H1 (cell line): ENCODE measurements at regions not wholly inside any gene's neighbourhood (a gene's known extent, or its start where the extent isn't known, plus 50 kb on each side); places are given as distances from the start of the nearest gene placed in this dataset.

Source experiments
- CTCF ChIA-PET: fragments of 300-600 bp; sonication (Branson Sonifier 250); formaldehyde crosslinking; loops from one replicate; lab custom pipeline; 2021; ENCODE audit not compliant: partially characterized antibody; lab: Charles Lee
- POLR2A ChIA-PET: fragments of 300-600 bp; sonication (Branson Sonifier 250); formaldehyde crosslinking; loops from one replicate; lab custom pipeline; 2021; ENCODE audit warnings: inconsistent platforms; ENCODE audit not compliant: partially characterized antibody; lab: Charles Lee
- DNase-seq, 2 experiments: peaks; one replicate each; pipeline versions ENCODE4 v3.0.0 to v3.0.0-alpha.2; 2010 to 2022; ENCODE audit warnings: low spot score in 2 of 2, low read depth in 1 of 2, mixed read lengths in 1 of 2
- FAIRE-seq: peaks from 2 replicates; lab custom pipeline; 2011; peaks lifted over from hg19 to GRCh38; lab: Jason Lieb, UNC
- H2AFZ ChIP-seq: 2 replicates; pipeline ENCODE4 v1.8.1; 2012; ENCODE audit warnings: low read length, inconsistent platforms
- H2AK5ac ChIP-seq: 2 replicates; pipeline ENCODE4 v1.6.1; 2013; ENCODE audit warnings: low read depth, low read length
- H2BK120ac ChIP-seq: replicated peaks from 2 replicates; pipeline ENCODE3; 2013; ENCODE audit warnings: low read depth, low read length, inconsistent platforms
- H2BK12ac ChIP-seq: 2 replicates; pipeline ENCODE4 v1.6.1; 2013; ENCODE audit warnings: low read depth, low read length
- H2BK15ac ChIP-seq: 2 replicates; pipeline ENCODE4 v1.6.1; 2013; ENCODE audit warnings: low read length
- H2BK20ac ChIP-seq: 2 replicates; pipeline ENCODE4 v1.6.1; 2013; ENCODE audit warnings: low read length
- H2BK5ac ChIP-seq: 2 replicates; pipeline ENCODE4 v1.6.1; 2013; ENCODE audit warnings: low read depth, low read length
- H3K14ac ChIP-seq: 2 replicates; pipeline ENCODE4 v1.6.1; 2013; ENCODE audit warnings: inconsistent platforms; ENCODE audit not compliant: insufficient read length
- H3K18ac ChIP-seq: 2 replicates; pipeline ENCODE4 v1.6.1; 2013; ENCODE audit warnings: low read length; ENCODE audit errors: extremely low read depth
- H3K23ac ChIP-seq: 2 replicates; pipeline ENCODE4 v1.6.1; 2013; ENCODE audit warnings: inconsistent platforms; ENCODE audit not compliant: insufficient read length
- H3K23me2 ChIP-seq: 2 replicates; pipeline ENCODE4 v1.6.1; 2013; ENCODE audit warnings: low read depth, low read length
- H3K27ac ChIP-seq: 2 replicates; pipeline ENCODE4 v1.6.1; 2011; ENCODE audit warnings: low read depth, low read length, inconsistent platforms
- H3K27me3 ChIP-seq, 4 experiments: replicated peaks in 1 of 4; 1 replicate in 1 of 4; 2 replicates in 3 of 4; pipeline versions ENCODE4 v1.6.1 to v1.8.1; 2011 to 2013; ENCODE audit warnings: low read length in 3 of 4, mild to moderate bottlenecking in 3 of 4, inconsistent platforms in 2 of 4, mixed read lengths in 2 of 4, moderate library complexity in 1 of 4; ENCODE audit not compliant: control insufficient read depth in 3 of 4, insufficient read depth in 3 of 4; ENCODE audit errors: extremely low read depth in 1 of 4
- H3K36me3 ChIP-seq, 4 experiments: 2 replicates each; pipeline versions ENCODE4 v1.6.1 to v1.8.1; 2011 to 2013; ENCODE audit warnings: mild to moderate bottlenecking in 4 of 4, low read length in 3 of 4, moderate library complexity in 2 of 4, control low read depth in 1 of 4, inconsistent platforms in 1 of 4; ENCODE audit not compliant: insufficient read depth in 4 of 4, control insufficient read depth in 2 of 4
- H3K4ac ChIP-seq: replicated peaks from 2 replicates; pipeline ENCODE3; 2013; ENCODE audit warnings: low read length, low read depth, mixed read lengths, inconsistent platforms; ENCODE audit not compliant: insufficient read length
- H3K4me1 ChIP-seq, 4 experiments: replicated peaks in 1 of 4; 1 replicate in 1 of 4; 2 replicates in 3 of 4; pipeline versions ENCODE4 v1.6.1 to v1.8.1; 2011 to 2013; ENCODE audit warnings: low read length in 3 of 4, inconsistent platforms in 2 of 4, mixed read lengths in 1 of 4; ENCODE audit not compliant: insufficient read depth in 4 of 4, control insufficient read depth in 3 of 4
- H3K4me2 ChIP-seq, 2 experiments: 2 replicates each; pipeline versions ENCODE4 v1.6.1 to v1.8.1; 2011 to 2013; ENCODE audit warnings: low read depth in 2 of 2, low read length in 2 of 2, control low read depth in 1 of 2, inconsistent platforms in 1 of 2, mild to moderate bottlenecking in 1 of 2; ENCODE audit not compliant: insufficient read depth in 1 of 2
- H3K4me3 ChIP-seq, 4 experiments: fragments of 200-600, 300-600 bp in 1 of 4; sonication (generic), shearing (Covaris generic), sonication (Bioruptor Twin) in 1 of 4; 2 replicates each; pipeline versions ENCODE4 v1.5.1 to v1.8.1; 2011 to 2016; ENCODE audit warnings: low read length in 4 of 4, low read depth in 3 of 4, control low read depth in 2 of 4, inconsistent platforms in 2 of 4, mild to moderate bottlenecking in 2 of 4, mixed read lengths in 1 of 4, moderate library complexity in 1 of 4; ENCODE audit not compliant: insufficient read depth in 2 of 4; ENCODE audit errors: extremely low read depth in 1 of 4
- H3K56ac ChIP-seq: replicated peaks from 2 replicates; pipeline ENCODE3; 2013; ENCODE audit warnings: low read depth, mild to moderate bottlenecking, mixed read lengths, low read length, inconsistent platforms; ENCODE audit not compliant: insufficient read length
- H3K79me1 ChIP-seq: 2 replicates; pipeline ENCODE4 v1.6.1; 2013; ENCODE audit warnings: low read depth, low read length, control low read depth
- H3K79me2 ChIP-seq, 2 experiments: 2 replicates each; pipeline versions ENCODE4 v1.6.1 to v1.8.1; 2012 to 2013; ENCODE audit warnings: low read length in 2 of 2, mild to moderate bottlenecking in 2 of 2, inconsistent platforms in 1 of 2; ENCODE audit not compliant: insufficient read depth in 2 of 2, control insufficient read depth in 1 of 2
- H3K9ac ChIP-seq, 4 experiments: replicated peaks in 1 of 4; 1 replicate in 1 of 4; 2 replicates in 3 of 4; pipeline versions ENCODE4 v1.6.1 to v1.8.1; 2011 to 2013; ENCODE audit warnings: low read depth in 3 of 4, low read length in 3 of 4, control low read depth in 2 of 4, mild to moderate bottlenecking in 2 of 4, moderate library complexity in 2 of 4, inconsistent platforms in 1 of 4; ENCODE audit errors: extremely low read depth in 1 of 4
- H3K9me3 ChIP-seq, 2 experiments: 2 replicates each; pipeline versions ENCODE4 v1.6.1 to v1.8.1; 2012 to 2013; ENCODE audit warnings: mild to moderate bottlenecking in 2 of 2, moderate library complexity in 2 of 2, control low read depth in 1 of 2, inconsistent platforms in 1 of 2, low read depth in 1 of 2, low read length in 1 of 2, mixed read lengths in 1 of 2; ENCODE audit not compliant: insufficient read depth in 2 of 2
- H4K20me1 ChIP-seq, 2 experiments: replicated peaks in 1 of 2; 2 replicates each; pipeline versions ENCODE3 to v1.8.1; 2011 to 2013; ENCODE audit warnings: inconsistent platforms in 2 of 2, low read length in 2 of 2, mild to moderate bottlenecking in 1 of 2; ENCODE audit not compliant: insufficient read depth in 2 of 2, control insufficient read depth in 1 of 2
- H4K5ac ChIP-seq: 2 replicates; pipeline ENCODE4 v1.6.1; 2013; ENCODE audit warnings: low read length, low read depth, mixed read lengths, inconsistent platforms; ENCODE audit not compliant: insufficient read length
- H4K8ac ChIP-seq: 2 replicates; pipeline ENCODE4 v1.8.0; 2013; ENCODE audit warnings: mild to moderate bottlenecking, moderate library complexity, low read length, inconsistent platforms; ENCODE audit not compliant: insufficient read depth; ENCODE audit errors: extremely low read depth
- H4K91ac ChIP-seq: replicated peaks from 2 replicates; pipeline ENCODE3; 2013; ENCODE audit warnings: low read length, mixed read lengths, inconsistent platforms; ENCODE audit not compliant: insufficient read length
- RBBP5 ChIP-seq: IDR thresholded peaks from 2 replicates; pipeline ENCODE4 v1.7.1; 2012; ENCODE audit warnings: low read depth, mild to moderate bottlenecking, inconsistent platforms, low read length, moderate library complexity, borderline replicate concordance
- WGBS, 2 experiments: shearing (Covaris generic) in 1 of 2; methylation state at CpG; one replicate each; pipeline versions ENCODE4 v1.1.6 to v1.1.7; 2013 to 2015; ENCODE audit warnings: low lambda C conversion rate in 2 of 2, mixed read lengths in 2 of 2, inconsistent platforms in 1 of 2, low coverage in 1 of 2, missing lambda C conversion rate in 1 of 2; ENCODE audit not compliant: insufficient replicate concordance in 2 of 2, insufficient coverage in 1 of 2, insufficient read length in 1 of 2; ENCODE audit errors: extremely low coverage in 1 of 2, missing lambda C conversion rate in 1 of 2; 5-methylcytosine and 5-hydroxymethylcytosine counted together
- TF ChIP-seq, protein P1 (sequence below): IDR thresholded peaks from 2 replicates; pipeline ENCODE4 v1.6.1; 2011; ENCODE audit warnings: low read length, improper control_type of control experiment

DNA sequence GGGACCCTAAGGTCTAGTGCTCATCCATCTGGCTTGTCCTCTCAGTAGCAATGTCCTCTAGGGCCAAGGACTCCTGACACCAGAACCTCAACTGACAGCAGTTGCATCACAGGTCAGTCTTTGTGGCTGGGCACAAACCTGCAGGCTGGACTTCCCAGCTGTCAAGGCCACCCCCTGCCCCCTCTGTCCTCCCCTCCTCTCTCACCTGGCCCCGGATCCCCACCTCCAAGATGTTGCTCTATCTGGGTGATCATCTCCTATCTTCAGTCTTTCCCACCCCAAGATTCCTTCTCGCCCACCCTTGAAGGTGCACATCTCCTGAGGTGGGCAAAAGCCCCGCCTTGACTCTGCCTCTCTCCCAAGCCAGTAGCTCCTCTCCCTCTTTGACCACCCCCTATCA, 131.8 kb upstream of the SRSF6 start:
- no peak for FAIRE-seq
- Histone ChIP-seq H3K79me1 (no peaks in the 10 kb centered on the region), H3K27me3 (no peaks in the 10 kb centered on the region), H3K4me2 (no peak overlapping the region), H4K8ac (no peak overlapping the region), H2BK12ac (no peak overlapping the region), H3K4ac (no peak overlapping the region), H3K36me3 (no peaks in the 10 kb centered on the region), H3K23ac (no peak overlapping the region), H3K9me3 (0 out of 4 replicates have a peak, but pooled peaks cover 0 to 3% of the 10 kb centered on the region in 2 experiments), H4K20me1 (no peaks in the 10 kb centered on the region), H2BK20ac (no peak overlapping the region), H2BK15ac (no peak overlapping the region), H2AFZ (no peak overlapping the region), H2BK120ac (no peak overlapping the region), H3K9ac (no peak overlapping the region), H3K18ac (no peak overlapping the region), H2BK5ac (no peak overlapping the region), H3K4me3 (no peak overlapping the region), H4K91ac (no peak overlapping the region), H3K4me1 (peaks cover 0 to 3% (median 1%) of the 10 kb centered on the region in 4 experiments; a peak in 2 of 7 replicates), H3K23me2 (no peaks in the 10 kb centered on the region; the same call in 1 of the 2 replicates), H4K5ac (no peak overlapping the region), H2AK5ac (no peak overlapping the region), H3K56ac (no peak overlapping the region), H3K14ac (no peak overlapping the region), H3K27ac (no peak overlapping the region), H3K79me2 (no peaks in the 10 kb centered on the region)
- ChIA-PET CTCF (interaction anchor here (2.1 kb wide), 1 partner anchor 11 kb away, joined by 6 read pairs; no protein-coding TSS in a partner anchor), POLR2A (no interaction called here)
- 69% methylated on average over 3 of the region's 3 CpGs; no CpG with 5 or more reads in 1 of the 2 experiments for WGBS, 2 experiments
- no peak for DNase-seq
- no peak for TF ChIP-seq RBBP5
- TF ChIP-seq, protein P1, sequence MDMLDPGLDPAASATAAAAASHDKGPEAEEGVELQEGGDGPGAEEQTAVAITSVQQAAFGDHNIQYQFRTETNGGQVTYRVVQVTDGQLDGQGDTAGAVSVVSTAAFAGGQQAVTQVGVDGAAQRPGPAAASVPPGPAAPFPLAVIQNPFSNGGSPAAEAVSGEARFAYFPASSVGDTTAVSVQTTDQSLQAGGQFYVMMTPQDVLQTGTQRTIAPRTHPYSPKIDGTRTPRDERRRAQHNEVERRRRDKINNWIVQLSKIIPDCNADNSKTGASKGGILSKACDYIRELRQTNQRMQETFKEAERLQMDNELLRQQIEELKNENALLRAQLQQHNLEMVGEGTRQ, result no peak
